Keratinocyte (primary cell): ENCODE measurements at regions not wholly inside any gene's neighbourhood (a gene's known extent, or its start where the extent isn't known, plus 50 kb on each side); places are given as distances from the start of the nearest gene placed in this dataset.

Source experiments
- DNase-seq: peaks from one replicate; pipeline ENCODE4 v3.0.0-alpha.2; 2011; ENCODE audit warnings: low read depth, missing footprints, low spot score
- FAIRE-seq: peaks from 2 replicates; lab custom pipeline; 2011; peaks lifted over from hg19 to GRCh38; lab: Jason Lieb, UNC
- H2AFZ ChIP-seq: 2 replicates; pipeline ENCODE4 v1.6.0; 2012; ENCODE audit warnings: low read length, control low read depth, inconsistent platforms; ENCODE audit not compliant: control insufficient read depth
- H3K27ac ChIP-seq: 2 replicates; pipeline ENCODE4 v1.5.1; 2011; ENCODE audit warnings: low read length; ENCODE audit not compliant: control insufficient read depth, insufficient read depth
- H3K27me3 ChIP-seq: 3 replicates; pipeline ENCODE4 v1.6.0; 2011; ENCODE audit warnings: low read length; ENCODE audit not compliant: control insufficient read depth, insufficient read depth; ENCODE audit errors: extremely low read depth
- H3K36me3 ChIP-seq, 2 experiments: 2 replicates in 1 of 2; 3 replicates in 1 of 2; pipeline ENCODE4 v1.5.1; 2011; ENCODE audit warnings: low read length in 2 of 2, mild to moderate bottlenecking in 1 of 2; ENCODE audit not compliant: control insufficient read depth in 2 of 2, insufficient read depth in 2 of 2; ENCODE audit errors: extremely low read depth in 1 of 2
- H3K4me1 ChIP-seq: 3 replicates; pipeline ENCODE4 v1.5.1; 2011; ENCODE audit warnings: low read length; ENCODE audit not compliant: control insufficient read depth, insufficient read depth; ENCODE audit errors: extremely low read depth
- H3K4me2 ChIP-seq: 3 replicates; pipeline ENCODE4 v1.6.0; 2011; ENCODE audit warnings: low read depth, low read length; ENCODE audit not compliant: control insufficient read depth, insufficient read depth; ENCODE audit errors: extremely low read depth
- H3K4me3 ChIP-seq, 3 experiments: fragments of 200-600 bp in 1 of 3; sonication (generic) in 1 of 3; 2 replicates in 2 of 3; 3 replicates in 1 of 3; pipeline ENCODE4 v1.5.1; 2011 to 2016; ENCODE audit warnings: low read length in 3 of 3, mild to moderate bottlenecking in 3 of 3, control low read depth in 2 of 3, inconsistent platforms in 1 of 3, low read depth in 1 of 3, mixed read lengths in 1 of 3, mixed run types in 1 of 3, moderate library complexity in 1 of 3; ENCODE audit not compliant: control insufficient read depth in 2 of 3, insufficient read depth in 2 of 3; ENCODE audit errors: extremely low read depth in 1 of 3
- H3K79me2 ChIP-seq: 2 replicates; pipeline ENCODE4 v1.6.0; 2012; ENCODE audit warnings: low read length; ENCODE audit not compliant: control insufficient read depth, insufficient read depth
- H3K9ac ChIP-seq: 3 replicates; pipeline ENCODE4 v1.6.0; 2011; ENCODE audit warnings: low read length; ENCODE audit not compliant: control insufficient read depth, insufficient read depth; ENCODE audit errors: extremely low read depth
- H3K9me1 ChIP-seq: 3 replicates; pipeline ENCODE4 v1.6.0; 2011; ENCODE audit warnings: low read length; ENCODE audit not compliant: control insufficient read depth, insufficient read depth; ENCODE audit errors: extremely low read depth
- H3K9me3 ChIP-seq: 2 replicates; pipeline ENCODE4 v1.5.1; 2012; ENCODE audit warnings: low read depth, low read length; ENCODE audit not compliant: control insufficient read depth
- H4K20me1 ChIP-seq: 3 replicates; pipeline ENCODE4 v1.6.0; 2011; ENCODE audit warnings: low read length; ENCODE audit not compliant: control insufficient read depth, insufficient read depth; ENCODE audit errors: extremely low read depth
- CTCF ChIP-seq, 3 experiments: IDR thresholded peaks in 1 of 3; conservative IDR thresholded peaks in 1 of 3; optimal IDR thresholded peaks in 1 of 3; 2 replicates in 2 of 3; 3 replicates in 1 of 3; pipeline versions ENCODE3 to v1.5.1; 2011; ENCODE audit warnings: low read length in 3 of 3, mild to moderate bottlenecking in 3 of 3, moderate library complexity in 2 of 3, control low read depth in 1 of 3, inconsistent platforms in 1 of 3; ENCODE audit not compliant: insufficient read depth in 2 of 3; ENCODE audit errors: extremely low read depth in 1 of 3
- EZH2 ChIP-seq: IDR thresholded peaks from one replicate; pipeline ENCODE4 v1.6.1; 2012; ENCODE audit warnings: inconsistent platforms, mild to moderate bottlenecking, low read length, moderate library complexity
- dilution Hi-C: fragments of 300-500 bp; cut with MboI; formaldehyde crosslinking; loops from one replicate; pipeline ENCODE4 v1.7.0; 2020; ENCODE audit warnings: low sequenced_read_pairs; ENCODE audit not compliant: extremely low pct_ligation_motif_present

GRCh38 chr2:195538937-195539336, 118.1 kb upstream of the SLC39A10 start:
- TF ChIP-seq EZH2 (no peak), CTCF (optimal IDR thresholded peaks at IDR 0.05 in 1 of 3, IDR thresholded peaks at IDR 0.05 in 1 of 3, conservative IDR thresholded peaks at IDR 0.05 in 1 of 3; ENCODE audit: extremely low read depth in 1 of 3, insufficient read depth in 2 of 3, low read length in 3 of 3) (no peak)
- dilution Hi-C loops: no loop called here

GRCh38 chr2:195537811-195538210, 119.2 kb upstream of the SLC39A10 start:
- no peaks in the 10 kb centered on the region for H3K79me2 ChIP-seq
- H3K27ac ChIP-seq: no peak overlapping the region
- no peak overlapping the region for H3K4me2 ChIP-seq
- DNase-seq: no peak
- FAIRE-seq: no peak
- no peaks in the 10 kb centered on the region for H3K36me3 ChIP-seq
- H3K9ac ChIP-seq: no peak overlapping the region
- dilution Hi-C loops: no loop called here
- peaks cover 11% of the 10 kb centered on the region for H3K4me1 ChIP-seq
- no peaks in the 10 kb centered on the region for H3K9me3 ChIP-seq
- no peaks in the 10 kb centered on the region for H4K20me1 ChIP-seq
- no peak for TF ChIP-seq CTCF (optimal IDR thresholded peaks at IDR 0.05 in 1 of 3, IDR thresholded peaks at IDR 0.05 in 1 of 3, conservative IDR thresholded peaks at IDR 0.05 in 1 of 3; ENCODE audit: extremely low read depth in 1 of 3, insufficient read depth in 2 of 3, low read length in 3 of 3)
- no peak for TF ChIP-seq EZH2
- no peaks in the 10 kb centered on the region for H3K9me1 ChIP-seq
- no peak overlapping the region for H2AFZ ChIP-seq
- H3K4me3 ChIP-seq: no peak overlapping the region
- H3K27me3 ChIP-seq: no peaks in the 10 kb centered on the region

More at GRCh38 chr2:195538937-195539336, 118.1 kb upstream of the SLC39A10 start:
- peaks cover 7% of the 10 kb centered on the region for H3K4me1 ChIP-seq
- no peaks in the 10 kb centered on the region for H4K20me1 ChIP-seq
- no peaks in the 10 kb centered on the region for H3K36me3 ChIP-seq
- H3K9ac ChIP-seq: no peak overlapping the region
- no peaks in the 10 kb centered on the region for H3K9me1 ChIP-seq
- FAIRE-seq (no peak), DNase-seq (no peak)
- H3K27ac ChIP-seq: no peak overlapping the region
- H3K4me3 ChIP-seq: no peak overlapping the region
- H3K79me2 ChIP-seq: no peaks in the 10 kb centered on the region
- no peaks in the 10 kb centered on the region for H3K9me3 ChIP-seq
- no peak overlapping the region for H2AFZ ChIP-seq
- no peak overlapping the region for H3K4me2 ChIP-seq
- H3K27me3 ChIP-seq: no peaks in the 10 kb centered on the region
